ENCODE measurements at regions not wholly inside any gene's neighbourhood (a gene's known extent, or its start where the extent isn't known, plus 50 kb on each side); places are given as distances from the start of the nearest gene placed in this dataset.

DNA sequence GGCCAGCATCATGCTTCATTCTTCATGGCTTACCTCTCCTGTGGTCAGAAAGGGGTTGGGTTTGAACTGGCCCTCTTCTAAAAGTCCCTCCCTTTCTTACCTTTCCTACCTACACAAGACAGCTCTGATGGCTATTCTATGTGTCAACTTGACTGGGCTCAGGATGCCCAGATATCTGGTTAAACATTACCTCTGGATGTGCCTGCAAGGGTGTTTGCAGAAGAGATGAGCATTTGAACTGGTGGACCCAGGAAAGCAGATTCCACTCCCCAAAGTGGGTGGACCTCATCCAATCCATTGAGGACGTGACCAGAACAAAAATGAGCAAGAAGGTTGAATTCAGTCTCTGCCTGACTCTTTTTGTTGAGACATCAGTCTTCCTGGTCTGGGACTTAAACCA is 79.0 kb upstream of the TCF7L2 start:
- no peak for TF ChIP-seq CTCF (IDR thresholded peaks at IDR 0.05; ENCODE audit: low read depth, low read length)
- Histone ChIP-seq H3K4me3 (ENCODE audit: low read depth, low read length) (no peak overlapping the region), H3K27me3 (ENCODE audit: control insufficient read depth, insufficient read depth, low read length) (no peaks in the 10 kb centered on the region), H3K27ac (ENCODE audit: low read depth, low read length) (no peak overlapping the region), H3K9me3 (ENCODE audit: control insufficient read depth, insufficient read depth, low read length) (no peaks in the 10 kb centered on the region)
- CTCF ChIA-PET, result no interaction called here
- POLR2A ChIA-PET, result no interaction called here
- DNase-seq (ENCODE audit: low read depth, low spot score), result no peak

- POLR2A ChIA-PET, result no interaction called here
- no peaks in the 10 kb centered on the region for H3K27me3 ChIP-seq (ENCODE audit: control insufficient read depth, insufficient read depth, low read length)
- H3K4me3 ChIP-seq (ENCODE audit: low read depth, low read length), result no peak overlapping the region
- TF ChIP-seq CTCF (IDR thresholded peaks at IDR 0.05; ENCODE audit: low read depth, low read length), result peak; percentile 37
- H3K27ac ChIP-seq (ENCODE audit: low read depth, low read length), result no peak overlapping the region
- no peak for DNase-seq (ENCODE audit: low read depth, low spot score)
- no peaks in the 10 kb centered on the region for H3K9me3 ChIP-seq (ENCODE audit: control insufficient read depth, insufficient read depth, low read length)
- CTCF ChIA-PET, result no interaction called here
These were observed 77.3 kb upstream of the TCF7L2 start for GRCh38 chr10:112872728-112873127.

DNA sequence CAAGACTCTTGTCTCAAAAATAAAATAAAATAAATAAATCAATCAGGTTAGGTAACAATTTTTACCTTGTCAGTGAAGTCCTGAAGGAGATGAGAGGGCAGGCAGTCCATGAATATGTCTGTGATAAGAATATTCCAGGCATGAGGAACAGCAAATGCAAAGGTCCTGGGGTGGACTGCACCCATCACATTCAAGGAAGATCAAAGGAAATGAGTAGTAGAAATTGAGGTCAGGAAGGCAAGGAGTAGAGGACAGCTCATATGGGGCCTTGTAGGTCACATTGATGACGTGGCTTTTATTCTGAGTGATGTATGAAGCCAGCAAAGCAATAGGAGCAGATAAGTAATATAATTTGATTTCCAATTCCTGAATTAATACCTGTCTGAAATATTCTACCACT is 76.5 kb upstream of the TCF7L2 start:
- DNase-seq (ENCODE audit: low read depth, low spot score), result no peak
- ChIA-PET CTCF (no interaction called here), POLR2A (no interaction called here)
- Histone ChIP-seq H3K4me3 (ENCODE audit: low read depth, low read length) (no peak overlapping the region), H3K27me3 (ENCODE audit: control insufficient read depth, insufficient read depth, low read length) (no peaks in the 10 kb centered on the region), H3K27ac (ENCODE audit: low read depth, low read length) (no peak overlapping the region), H3K9me3 (ENCODE audit: control insufficient read depth, insufficient read depth, low read length) (no peaks in the 10 kb centered on the region)
- TF ChIP-seq CTCF (IDR thresholded peaks at IDR 0.05; ENCODE audit: low read depth, low read length), result no peak

DNA sequence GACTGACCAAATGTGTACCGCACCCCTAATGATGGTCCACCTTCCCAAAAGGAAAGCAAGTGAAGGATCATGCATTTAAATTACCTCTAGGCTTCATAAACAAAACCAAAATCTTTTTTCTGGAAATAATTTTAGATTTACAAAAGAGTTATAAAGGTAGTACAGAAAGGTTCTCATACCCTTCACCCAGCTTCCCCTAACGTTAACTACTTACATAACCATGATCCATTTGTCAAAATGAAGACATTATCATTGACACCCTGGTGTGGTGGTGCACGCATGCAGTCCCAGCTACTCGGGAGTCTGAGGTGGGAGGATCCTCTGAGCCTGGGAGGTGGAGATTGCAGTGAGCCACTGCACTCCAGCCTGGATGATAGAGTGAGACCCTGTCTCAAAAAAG is 75.1 kb upstream of the TCF7L2 start:
- CTCF ChIA-PET, result no interaction called here

More for the DNA sequence above, 75.1 kb upstream of the TCF7L2 start:
- H3K27me3 ChIP-seq (ENCODE audit: control insufficient read depth, insufficient read depth, low read length), result no peaks in the 10 kb centered on the region
- no peaks in the 10 kb centered on the region for H3K9me3 ChIP-seq (ENCODE audit: control insufficient read depth, insufficient read depth, low read length)
- TF ChIP-seq CTCF (IDR thresholded peaks at IDR 0.05; ENCODE audit: low read depth, low read length), result no peak
- H3K4me3 ChIP-seq (ENCODE audit: low read depth, low read length), result no peak overlapping the region
- DNase-seq (ENCODE audit: low read depth, low spot score), result no peak
- no peak overlapping the region for H3K27ac ChIP-seq (ENCODE audit: low read depth, low read length)
- POLR2A ChIA-PET, result no interaction called here

All from AG04450 (cell line).